H9 (cell line): ENCODE measurements at regions not wholly inside any gene's neighbourhood (a gene's known extent, or its start where the extent isn't known, plus 50 kb on each side); places are given as distances from the start of the nearest gene placed in this dataset.

Source experiments
- DNase-seq: peaks from one replicate; pipeline ENCODE4 v3.0.0-alpha.2; 2017
- H2AFZ ChIP-seq: one replicate; pipeline ENCODE4 v1.6.1; 2013; ENCODE audit warnings: mild to moderate bottlenecking, low read length, control low read depth, moderate library complexity
- H2AK5ac ChIP-seq: 2 replicates; pipeline ENCODE4 v1.6.1; 2013; ENCODE audit warnings: low read length, control low read depth, mixed read lengths; ENCODE audit not compliant: insufficient read length
- H2BK120ac ChIP-seq: one replicate; pipeline ENCODE4 v1.6.1; 2013; ENCODE audit warnings: low read depth, mild to moderate bottlenecking, low read length, control low read depth, inconsistent platforms; ENCODE audit not compliant: poor library complexity, severe bottlenecking
- H2BK12ac ChIP-seq: 2 replicates; pipeline ENCODE4 v1.6.1; 2013; ENCODE audit warnings: low read length, control low read depth, mixed read lengths, low read depth; ENCODE audit not compliant: insufficient read length
- H2BK15ac ChIP-seq: 2 replicates; pipeline ENCODE4 v1.6.1; 2013; ENCODE audit warnings: low read depth, low read length, control low read depth
- H2BK20ac ChIP-seq: one replicate; pipeline ENCODE4 v1.6.1; 2013; ENCODE audit warnings: low read depth, mild to moderate bottlenecking, low read length, control low read depth, inconsistent platforms; ENCODE audit not compliant: poor library complexity, severe bottlenecking
- H2BK5ac ChIP-seq: 2 replicates; pipeline ENCODE4 v1.6.1; 2013; ENCODE audit warnings: low read length, control low read depth, mixed read lengths; ENCODE audit not compliant: insufficient read length
- H3K14ac ChIP-seq: 2 replicates; pipeline ENCODE4 v1.6.1; 2013; ENCODE audit warnings: low read length, control low read depth; ENCODE audit not compliant: insufficient read depth
- H3K18ac ChIP-seq: 2 replicates; pipeline ENCODE4 v1.6.1; 2013; ENCODE audit warnings: low read depth, mild to moderate bottlenecking, mixed read lengths, low read length, control low read depth; ENCODE audit not compliant: insufficient read length
- H3K23ac ChIP-seq: 2 replicates; pipeline ENCODE4 v1.6.1; 2013; ENCODE audit warnings: low read length, control low read depth, mixed read lengths, low read depth; ENCODE audit not compliant: insufficient read length
- H3K23me2 ChIP-seq: 2 replicates; pipeline ENCODE4 v1.6.1; 2013; ENCODE audit warnings: low read depth, mild to moderate bottlenecking, mixed read lengths, low read length, control low read depth; ENCODE audit not compliant: insufficient read length, poor library complexity, severe bottlenecking
- H3K27ac ChIP-seq: 2 replicates; pipeline ENCODE4 v1.5.1; 2013; ENCODE audit warnings: low read length, control low read depth, mixed read lengths, low read depth; ENCODE audit not compliant: insufficient read length
- H3K27me3 ChIP-seq: 2 replicates; pipeline ENCODE4 v1.6.1; 2013; ENCODE audit warnings: low read length, control low read depth, inconsistent platforms; ENCODE audit not compliant: insufficient read depth
- H3K4ac ChIP-seq: 2 replicates; pipeline ENCODE4 v1.6.1; 2013; ENCODE audit warnings: low read depth, mild to moderate bottlenecking, control low read depth, inconsistent platforms, low read length, moderate library complexity
- H3K4me1 ChIP-seq: 2 replicates; pipeline ENCODE4 v1.6.1; 2013; ENCODE audit warnings: low read length, control low read depth, inconsistent platforms; ENCODE audit not compliant: insufficient read depth
- H3K4me2 ChIP-seq: 2 replicates; pipeline ENCODE4 v1.6.1; 2013; ENCODE audit warnings: low read length, control low read depth, mixed read lengths; ENCODE audit not compliant: insufficient read length, insufficient read depth
- H3K56ac ChIP-seq: 2 replicates; pipeline ENCODE4 v1.6.1; 2013; ENCODE audit warnings: low read depth, mild to moderate bottlenecking, mixed read lengths, low read length, control low read depth; ENCODE audit not compliant: insufficient read length
- H3K79me1 ChIP-seq: 2 replicates; pipeline ENCODE4 v1.6.1; 2013; ENCODE audit warnings: low read depth, mild to moderate bottlenecking, moderate library complexity, low read length, control low read depth, inconsistent platforms; ENCODE audit not compliant: insufficient read depth, poor library complexity, severe bottlenecking
- H3K79me2 ChIP-seq: 2 replicates; pipeline ENCODE4 v1.6.1; 2013; ENCODE audit warnings: low read length, control low read depth, inconsistent platforms; ENCODE audit not compliant: insufficient read depth
- H3K9ac ChIP-seq: 2 replicates; pipeline ENCODE4 v1.6.1; 2013; ENCODE audit warnings: low read length, control low read depth, mixed read lengths; ENCODE audit not compliant: insufficient read length; ENCODE audit errors: extremely low read depth
- H3K9me3 ChIP-seq: one replicate; pipeline ENCODE4 v1.6.1; 2013; ENCODE audit warnings: low read depth, low read length, inconsistent platforms; ENCODE audit not compliant: control insufficient read depth
- H3T11ph ChIP-seq: one replicate; pipeline ENCODE4 v1.6.1; 2013; ENCODE audit warnings: mild to moderate bottlenecking, low read length, control low read depth, inconsistent platforms
- H4K20me1 ChIP-seq: one replicate; pipeline ENCODE4 v1.6.1; 2013; ENCODE audit not compliant: control insufficient read depth, insufficient read length, insufficient read depth
- H4K5ac ChIP-seq: 2 replicates; pipeline ENCODE4 v1.6.1; 2013; ENCODE audit warnings: low read depth, mild to moderate bottlenecking, mixed read lengths, low read length, control low read depth; ENCODE audit not compliant: insufficient read length
- H4K8ac ChIP-seq: replicated peaks from 2 replicates; pipeline ENCODE4 v1.6.1; 2013; ENCODE audit warnings: low read length, control low read depth, mixed read lengths, low read depth; ENCODE audit not compliant: insufficient read length
- H4K91ac ChIP-seq: 2 replicates; pipeline ENCODE4 v1.6.1; 2013; ENCODE audit warnings: low read depth, mild to moderate bottlenecking, moderate library complexity, mixed read lengths, low read length, control low read depth; ENCODE audit not compliant: insufficient read length
- H3K27ac Mint-ChIP-seq, 3 experiments: 2 replicates in 2 of 3; 3 replicates in 1 of 3; pipeline ENCODE4 v1.8.0; 2020 to 2021; ENCODE audit warnings: mixed read lengths in 3 of 3, mild to moderate bottlenecking in 1 of 3, moderate library complexity in 1 of 3
- H3K27me3 Mint-ChIP-seq: 2 replicates; pipeline ENCODE4 v1.8.0; 2021; ENCODE audit warnings: low read depth, mild to moderate bottlenecking, moderate library complexity, mixed read lengths
- H3K36me3 Mint-ChIP-seq, 3 experiments: 2 replicates in 2 of 3; 3 replicates in 1 of 3; pipeline ENCODE4 v1.8.0; 2020 to 2021; ENCODE audit warnings: low read depth in 3 of 3, mixed read lengths in 3 of 3; ENCODE audit not compliant: insufficient read depth in 1 of 3
- H3K4me1 Mint-ChIP-seq, 2 experiments: 2 replicates each; pipeline ENCODE4 v1.8.0; 2020; ENCODE audit warnings: mixed read lengths in 2 of 2
- H3K4me3 Mint-ChIP-seq, 2 experiments: 2 replicates in 1 of 2; 3 replicates in 1 of 2; pipeline ENCODE4 v1.8.0; 2020 to 2021; ENCODE audit warnings: mild to moderate bottlenecking in 2 of 2, mixed read lengths in 2 of 2, moderate library complexity in 1 of 2
- H3K9me3 Mint-ChIP-seq, 2 experiments: 2 replicates in 1 of 2; 3 replicates in 1 of 2; pipeline ENCODE4 v1.8.0; 2020; ENCODE audit warnings: mild to moderate bottlenecking in 2 of 2, mixed read lengths in 2 of 2, moderate library complexity in 1 of 2
- TF ChIP-seq, protein P1 (sequence below): fragments of 200-600 bp; sonication (generic); conservative IDR thresholded peaks from 3 replicates; pipeline ENCODE4 v1.8.0; 2021; ENCODE audit warnings: antibody characterized with exemption, mild to moderate bottlenecking

DNA sequence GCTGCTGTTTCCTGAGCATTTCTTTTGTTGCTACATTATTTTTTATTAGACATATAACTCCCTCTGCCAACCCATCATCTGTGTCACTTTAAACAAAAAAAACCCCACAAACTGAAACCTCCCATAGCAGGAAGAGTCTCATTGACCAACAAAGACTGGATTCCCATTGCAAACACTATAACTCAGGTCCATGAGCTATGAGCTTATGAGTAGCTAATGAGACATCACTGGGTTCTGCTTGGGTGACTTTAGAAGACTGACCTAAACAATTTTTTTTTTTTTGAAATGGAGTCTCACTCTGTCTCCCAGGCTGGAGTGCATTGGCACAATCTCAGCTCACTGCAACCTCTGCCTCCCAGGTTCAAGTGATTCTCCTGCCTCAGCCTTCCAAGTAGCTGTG lies 212.8 kb downstream of the LTN1 start:
- H3K9me3 ChIP-seq: no peaks in the 10 kb centered on the region
- TF ChIP-seq, protein P1, sequence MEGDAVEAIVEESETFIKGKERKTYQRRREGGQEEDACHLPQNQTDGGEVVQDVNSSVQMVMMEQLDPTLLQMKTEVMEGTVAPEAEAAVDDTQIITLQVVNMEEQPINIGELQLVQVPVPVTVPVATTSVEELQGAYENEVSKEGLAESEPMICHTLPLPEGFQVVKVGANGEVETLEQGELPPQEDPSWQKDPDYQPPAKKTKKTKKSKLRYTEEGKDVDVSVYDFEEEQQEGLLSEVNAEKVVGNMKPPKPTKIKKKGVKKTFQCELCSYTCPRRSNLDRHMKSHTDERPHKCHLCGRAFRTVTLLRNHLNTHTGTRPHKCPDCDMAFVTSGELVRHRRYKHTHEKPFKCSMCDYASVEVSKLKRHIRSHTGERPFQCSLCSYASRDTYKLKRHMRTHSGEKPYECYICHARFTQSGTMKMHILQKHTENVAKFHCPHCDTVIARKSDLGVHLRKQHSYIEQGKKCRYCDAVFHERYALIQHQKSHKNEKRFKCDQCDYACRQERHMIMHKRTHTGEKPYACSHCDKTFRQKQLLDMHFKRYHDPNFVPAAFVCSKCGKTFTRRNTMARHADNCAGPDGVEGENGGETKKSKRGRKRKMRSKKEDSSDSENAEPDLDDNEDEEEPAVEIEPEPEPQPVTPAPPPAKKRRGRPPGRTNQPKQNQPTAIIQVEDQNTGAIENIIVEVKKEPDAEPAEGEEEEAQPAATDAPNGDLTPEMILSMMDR: no peak
- no peak overlapping the region for H4K91ac ChIP-seq
- no peaks in the 10 kb centered on the region for H3K27me3 Mint-ChIP-seq
- no peak for DNase-seq
- no peak overlapping the region for H2AFZ ChIP-seq
- H3K4ac ChIP-seq: no peak overlapping the region
- no peak overlapping the region for H2BK5ac ChIP-seq
- H3K4me3 Mint-ChIP-seq: no peak overlapping the region
- no peak overlapping the region for H2BK120ac ChIP-seq
- no peak overlapping the region for H4K5ac ChIP-seq
- no peak overlapping the region for H2BK15ac ChIP-seq
- no peak overlapping the region for H2BK12ac ChIP-seq
- H3K36me3 Mint-ChIP-seq: peaks cover 3 to 6% (median 4%) of the 10 kb centered on the region in 3 experiments; a peak in 4 of 7 replicates
- H3K9me3 Mint-ChIP-seq: peaks cover 3 to 8% of the 10 kb centered on the region in 2 experiments; a peak in 4 of 5 replicates
- no peak overlapping the region for H3K27ac Mint-ChIP-seq
- no peak overlapping the region for H3K4me2 ChIP-seq
- H3T11ph ChIP-seq: no peak overlapping the region
- no peak overlapping the region for H3K14ac ChIP-seq
- no peak overlapping the region for H3K27ac ChIP-seq
- no peak overlapping the region for H3K56ac ChIP-seq
- no peaks in the 10 kb centered on the region for H3K4me1 ChIP-seq
- no peak overlapping the region for H2AK5ac ChIP-seq
- no peaks in the 10 kb centered on the region for H3K27me3 ChIP-seq
- no peak overlapping the region for H2BK20ac ChIP-seq
- no peak overlapping the region for H4K8ac ChIP-seq
- H3K9ac ChIP-seq: no peak overlapping the region
- H3K23me2 ChIP-seq: no peaks in the 10 kb centered on the region
- H3K18ac ChIP-seq: no peak overlapping the region
- H3K23ac ChIP-seq: no peak overlapping the region
- H4K20me1 ChIP-seq: no peaks in the 10 kb centered on the region
- H3K4me1 Mint-ChIP-seq: no peaks in the 10 kb centered on the region
- no peaks in the 10 kb centered on the region for H3K79me2 ChIP-seq
- H3K79me1 ChIP-seq: no peaks in the 10 kb centered on the region
